Suppressor macrophage (primary cell): ENCODE measurements at regions not wholly inside any gene's neighbourhood (a gene's known extent, or its start where the extent isn't known, plus 50 kb on each side); places are given as distances from the start of the nearest gene placed in this dataset.
"Not testable (repeated sequence)": the region's sequence is repeated elsewhere in the genome, so short reads cannot be mapped to it uniquely, and the experiment has no call there.

ENCODE experiments used
- DNase-seq, 4 experiments: peaks; one replicate each; pipeline ENCODE4 v3.0.0-alpha.2; 2020 to 2022

DNA sequence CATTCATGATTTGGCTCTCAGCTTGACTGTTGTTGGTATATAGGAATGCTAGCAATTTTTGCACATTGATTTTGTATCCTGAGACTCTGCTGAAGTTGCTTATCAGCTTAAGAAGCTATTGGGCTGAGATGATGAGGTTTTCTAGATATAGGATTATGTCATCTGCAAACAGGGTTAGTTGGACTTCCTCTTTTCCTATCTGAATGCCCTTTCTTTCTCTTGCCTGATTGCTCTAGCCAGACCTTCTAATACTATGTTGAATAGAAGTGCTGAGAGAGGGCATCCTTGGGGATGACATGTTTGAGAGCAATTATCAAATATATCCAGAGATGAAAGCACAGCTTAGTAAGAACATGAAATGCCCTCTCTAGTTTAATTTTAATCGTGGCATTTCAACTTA is 642.4 kb downstream of the NXPH1 start:
- DNase-seq: not testable (repeated sequence)

DNA sequence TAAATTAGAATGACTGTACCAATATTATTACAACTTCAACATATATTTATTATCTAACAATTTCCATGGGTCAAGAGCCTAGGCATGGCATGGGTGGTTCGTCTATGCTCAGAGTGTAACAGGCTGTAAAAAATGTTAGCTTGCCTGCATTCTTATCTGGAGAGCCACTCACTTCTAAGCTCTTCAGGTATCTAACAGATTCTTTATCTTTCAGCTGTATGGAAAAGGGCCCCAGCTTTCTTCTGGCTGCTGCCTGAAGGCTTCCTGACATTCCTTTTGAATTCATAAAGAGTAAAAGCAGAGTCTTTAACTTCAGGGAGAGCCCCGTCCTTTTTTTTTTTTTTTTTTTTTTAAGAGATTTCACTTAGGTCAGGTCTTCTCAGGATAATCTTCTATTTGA is 648.8 kb downstream of the NXPH1 start:
- no peak for DNase-seq

DNA sequence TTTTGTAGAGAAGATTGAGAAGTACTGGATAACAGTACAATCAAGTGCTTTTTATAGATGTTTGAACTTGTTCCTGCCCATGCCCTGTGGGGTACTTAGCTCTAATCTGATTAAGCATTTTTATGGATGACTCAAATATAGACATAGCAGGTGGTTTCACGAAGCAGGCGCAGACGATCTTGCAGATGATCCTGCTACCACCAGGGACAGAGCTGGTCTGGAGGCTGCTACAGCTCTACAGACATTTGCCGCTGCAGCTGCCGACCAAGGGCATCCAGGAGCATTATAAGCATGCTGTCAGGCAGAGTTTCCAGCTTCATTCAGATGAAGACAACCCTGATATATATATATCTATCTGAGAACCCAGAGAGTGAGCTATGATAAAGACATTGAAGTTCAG is 650.4 kb downstream of the NXPH1 start:
- no peak for DNase-seq

GRCh38 chr7:9091282-9091681 is 657.9 kb downstream of the NXPH1 start:
- DNase-seq: no peak

GRCh38 chr7:9097565-9098060 is 664.2 kb downstream of the NXPH1 start:
- DNase-seq: no peak

- DNase-seq: no peak
Measured at GRCh38 chr7:9100289-9100688, 666.9 kb downstream of the NXPH1 start.

- no peak for DNase-seq
Measured at GRCh38 chr7:9102846-9103245, 669.4 kb downstream of the NXPH1 start.

- DNase-seq: no peak
Measured at GRCh38 chr7:9106747-9107146, 673.3 kb downstream of the NXPH1 start.

- DNase-seq: no peak
Measured at GRCh38 chr7:9120331-9120730, 686.9 kb downstream of the NXPH1 start.

GRCh38 chr7:9124320-9124719 is 690.9 kb downstream of the NXPH1 start:
- DNase-seq: no peak

DNA sequence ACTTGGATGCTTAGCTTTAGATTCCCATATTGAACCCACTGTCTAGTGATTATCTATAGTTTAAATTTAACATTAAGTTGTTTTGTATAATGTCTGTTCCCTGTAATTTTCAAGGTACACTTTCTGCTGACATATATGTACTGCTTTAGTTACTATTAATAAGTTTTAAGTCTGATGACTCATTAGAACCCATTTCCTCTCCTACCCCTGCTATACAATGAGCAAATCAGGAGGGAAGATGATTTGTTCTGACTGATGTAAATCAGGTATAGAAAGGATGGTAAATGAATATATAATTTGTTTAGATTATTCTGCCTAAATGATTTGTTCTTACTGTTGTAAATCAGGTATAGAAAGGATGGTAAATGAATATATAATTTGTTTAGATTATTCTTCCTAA is 691.8 kb downstream of the NXPH1 start:
- no peak for DNase-seq

- DNase-seq: no peak
Measured at GRCh38 chr7:9127901-9128300, 694.5 kb downstream of the NXPH1 start.

DNA sequence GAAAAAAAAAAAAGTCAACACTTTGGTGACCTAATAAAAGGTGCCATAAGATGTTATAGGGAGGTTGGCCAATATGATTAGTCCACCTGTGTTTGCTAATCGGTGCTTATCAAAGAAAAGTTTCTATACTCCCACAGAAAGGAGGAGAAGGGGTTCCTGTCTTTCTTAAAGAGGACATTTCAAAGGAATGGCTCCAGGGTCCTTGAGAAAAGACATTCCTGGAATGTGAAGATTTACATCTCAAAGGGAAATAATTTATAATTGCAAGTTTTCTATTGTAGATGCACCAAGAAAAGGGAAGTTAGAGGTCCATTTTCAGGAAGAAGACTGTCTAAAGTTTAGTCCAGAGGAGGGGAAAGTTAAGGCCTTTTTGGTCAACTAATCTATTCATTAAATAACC is 715.3 kb downstream of the NXPH1 start:
- no peak for DNase-seq

DNA sequence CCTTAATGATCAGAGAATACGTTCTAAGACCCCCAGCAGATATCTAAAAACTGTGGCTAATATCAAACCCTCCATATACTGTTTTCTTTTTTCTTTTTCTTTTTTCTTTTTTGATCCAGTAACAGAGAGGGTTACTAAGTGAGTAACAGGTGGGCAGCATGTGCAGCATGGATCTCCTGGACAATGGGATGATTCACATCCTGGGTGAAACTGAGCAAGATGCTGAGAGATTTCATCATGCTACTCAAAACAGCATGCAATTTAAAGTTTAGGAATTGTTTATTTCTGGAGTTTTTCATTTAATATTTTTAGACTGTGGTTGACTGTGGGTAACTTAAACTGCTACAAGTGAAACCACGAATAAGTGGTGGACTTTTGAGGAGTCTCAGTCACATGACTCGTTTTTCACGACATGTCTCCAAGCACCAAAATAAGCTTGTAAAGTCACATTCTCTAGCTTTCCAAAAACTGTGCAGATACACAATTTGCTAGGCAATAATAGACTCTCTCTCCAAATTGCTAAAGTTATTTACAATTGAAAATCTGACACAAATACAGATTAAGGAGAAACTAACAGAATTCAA is 716.2 kb downstream of the NXPH1 start:
- no peak for DNase-seq

GRCh38 chr7:9163691-9164090 is 730.3 kb downstream of the NXPH1 start:
- DNase-seq: not testable (repeated sequence)

DNA sequence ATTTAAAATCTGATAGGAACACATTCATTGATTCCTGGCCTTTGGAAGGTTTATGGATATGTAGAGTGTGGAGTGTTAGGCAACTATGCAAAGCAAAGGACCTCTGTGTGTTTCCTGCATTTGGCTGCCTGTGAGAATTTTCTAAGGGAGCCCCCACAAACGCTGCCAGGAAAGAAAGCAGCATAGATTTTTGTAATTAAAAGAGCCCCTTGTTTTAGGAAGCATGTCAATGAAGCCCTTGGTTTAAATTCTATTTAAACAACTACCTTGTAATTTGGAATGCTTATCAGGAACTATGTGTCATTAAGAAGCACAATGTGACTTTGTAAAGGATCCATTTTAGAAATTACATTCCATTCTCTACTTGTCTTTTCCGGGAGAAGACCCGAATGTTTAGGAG is 742.5 kb downstream of the NXPH1 start:
- DNase-seq: no peak

DNA sequence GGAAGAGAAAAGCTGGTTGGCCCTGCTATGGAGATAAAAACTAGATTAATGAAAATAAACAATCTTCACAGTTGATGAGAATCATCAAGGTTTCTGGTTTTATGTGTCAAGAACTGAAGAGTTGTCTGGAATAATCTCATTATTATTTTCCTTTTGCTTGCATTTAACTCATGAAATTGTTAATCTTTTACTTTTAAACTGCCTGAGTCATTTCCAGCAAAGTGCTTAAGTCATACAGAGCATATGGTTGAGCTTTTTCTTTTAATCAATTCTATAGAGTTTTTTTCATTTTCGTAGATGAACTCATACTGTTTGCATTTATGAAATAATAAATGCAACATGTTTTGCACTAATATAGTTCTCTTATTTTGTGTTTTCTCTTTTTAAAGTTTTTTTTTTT is 747.9 kb downstream of the NXPH1 start:
- no peak for DNase-seq

GRCh38 chr7:9186730-9187129 is 753.3 kb downstream of the NXPH1 start:
- no peak for DNase-seq

GRCh38 chr7:9189703-9190102 is 756.3 kb downstream of the NXPH1 start:
- DNase-seq: no peak

DNA sequence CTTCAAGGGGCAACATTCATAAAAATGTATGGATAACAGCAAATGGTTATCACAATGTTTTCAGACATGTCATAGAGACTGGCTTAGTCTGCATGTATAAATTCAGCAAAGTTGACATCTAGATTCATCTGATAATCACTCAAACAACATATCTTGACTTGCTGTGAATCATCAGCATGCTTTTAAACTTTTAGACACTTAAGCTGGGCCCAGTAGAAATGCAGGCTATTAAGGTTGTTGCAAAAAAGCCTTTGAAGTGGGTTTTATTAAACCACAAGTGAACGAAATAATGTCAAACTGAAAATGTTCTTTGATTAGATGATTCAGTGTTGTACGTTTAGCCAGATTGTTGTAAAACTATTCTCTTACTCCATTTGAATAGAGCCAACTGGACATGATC is 759.6 kb downstream of the NXPH1 start:
- no peak for DNase-seq

GRCh38 chr7:9200626-9201025 is 767.2 kb downstream of the NXPH1 start:
- no peak for DNase-seq

- DNase-seq: no peak
Measured at GRCh38 chr7:9201928-9202327, 768.5 kb downstream of the NXPH1 start.

DNA sequence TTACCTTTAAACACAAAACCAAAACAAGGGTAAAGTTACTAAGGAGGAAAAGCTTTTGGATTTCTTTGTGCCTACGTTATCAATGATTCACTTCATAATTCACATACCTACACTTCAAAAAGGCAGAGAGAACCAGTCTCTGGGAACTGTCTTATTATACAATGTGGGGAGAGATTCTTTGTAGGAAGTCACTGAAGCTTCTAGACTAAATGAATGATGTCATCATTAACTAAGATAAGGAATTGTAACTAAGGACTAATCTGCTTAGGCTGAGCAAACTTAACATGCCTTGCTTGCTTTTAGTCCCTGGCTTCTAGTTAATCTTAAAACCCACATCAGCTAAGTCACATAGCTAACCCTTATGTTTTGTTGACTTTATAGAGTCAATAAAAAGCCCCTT is 771.2 kb downstream of the NXPH1 start:
- DNase-seq: no peak

- DNase-seq: no peak
Measured at GRCh38 chr7:9210114-9210513, 776.7 kb downstream of the NXPH1 start.

GRCh38 chr7:9217204-9217603 is 783.8 kb downstream of the NXPH1 start:
- no peak for DNase-seq
